GM12878 (cell line): ENCODE measurements at regions not wholly inside any gene's neighbourhood (a gene's known extent, or its start where the extent isn't known, plus 50 kb on each side); places are given as distances from the start of the nearest gene placed in this dataset.

Source experiments
- ATAC-seq: fragments of 200-7000 bp; cut with Tn5 transposase; 3 replicates; pipeline ENCODE4 v1.9.1; 2020; ENCODE audit warnings: mild to moderate bottlenecking, moderate library complexity
- BruUV-seq: library from RNA; stranded (reverse); fragments of 400-500 nt; replicated peaks from 2 replicates; lab custom pipeline; 2021; lab: Mats Ljungman, UMichigan
- CTCF ChIA-PET: fragments of 300-600 bp; sonication (Branson Sonifier 250); formaldehyde crosslinking; extraction: SDS; loops from one replicate; lab custom pipeline; 2021; ENCODE audit warnings: inconsistent platforms; lab: Yijun Ruan, JAX
- POLR2A ChIA-PET: fragments of 350-600 bp; formaldehyde crosslinking; extraction: SDS; loops from one replicate; lab custom pipeline; 2021; ENCODE audit warnings: inconsistent platforms; lab: Charles Lee
- RAD21 ChIA-PET: fragments of 300-600 bp; sonication (Branson Sonifier 250); formaldehyde crosslinking; loops from one replicate; lab custom pipeline; 2023; ENCODE audit warnings: antibody characterized with exemption; ENCODE audit not compliant: unreplicated experiment; lab: Charles Lee
- SMC1A ChIA-PET: fragments of 300-600 bp; sonication (Branson Sonifier 250); formaldehyde crosslinking; loops from one replicate; lab custom pipeline; 2023; ENCODE audit not compliant: unreplicated experiment, uncharacterized antibody; lab: Charles Lee
- DNase-seq: peaks from one replicate; pipeline ENCODE4 v3.0.0-alpha.2; 2011; ENCODE audit warnings: low read depth, low spot score
- FAIRE-seq: peaks from 3 replicates; lab custom pipeline; 2011; peaks lifted over from hg19 to GRCh38; lab: Jason Lieb, UNC
- H2AFZ ChIP-seq: 2 replicates; pipeline ENCODE4 v1.6.0; 2011; ENCODE audit warnings: low read depth, low read length, control low read depth; ENCODE audit not compliant: control insufficient read depth
- H3K27ac ChIP-seq: 2 replicates; pipeline ENCODE4 v1.5.1; 2011; ENCODE audit warnings: control low read depth; ENCODE audit not compliant: control insufficient read depth, insufficient read depth
- H3K27me3 ChIP-seq, 2 experiments: replicated peaks in 1 of 2; 2 replicates each; pipeline versions ENCODE4 v1.6.0 to v1.6.1; 2011; ENCODE audit warnings: low read length in 1 of 2; ENCODE audit not compliant: control insufficient read depth in 2 of 2, insufficient read depth in 2 of 2
- H3K36me3 ChIP-seq, 2 experiments: 2 replicates each; pipeline ENCODE4 v1.5.1; 2011; ENCODE audit warnings: low read length in 1 of 2; ENCODE audit not compliant: control insufficient read depth in 2 of 2, insufficient read depth in 2 of 2
- H3K4me1 ChIP-seq: 2 replicates; pipeline ENCODE4 v1.6.1; 2011; ENCODE audit warnings: mild to moderate bottlenecking, low read length, moderate library complexity, mixed read lengths; ENCODE audit not compliant: control insufficient read depth, insufficient read depth
- H3K4me2 ChIP-seq: 2 replicates; pipeline ENCODE4 v1.6.0; 2011; ENCODE audit warnings: control low read depth; ENCODE audit not compliant: control insufficient read depth, insufficient read depth
- H3K4me3 ChIP-seq: fragments of 200-600 bp; sonication (generic); 2 replicates; pipeline ENCODE4 v1.5.1; 2016
- H3K79me2 ChIP-seq: 2 replicates; pipeline ENCODE4 v1.6.0; 2011; ENCODE audit warnings: low read length; ENCODE audit not compliant: control insufficient read depth, insufficient read depth
- H3K9ac ChIP-seq: 2 replicates; pipeline ENCODE4 v1.8.0; 2011; ENCODE audit warnings: low read length, control low read depth, mixed read lengths; ENCODE audit not compliant: control insufficient read depth, insufficient read depth
- H3K9me3 ChIP-seq: replicated peaks from 3 replicates; pipeline ENCODE4 v1.5.1; 2011; ENCODE audit warnings: mild to moderate bottlenecking, low read length; ENCODE audit not compliant: control insufficient read depth, insufficient read depth
- H4K20me1 ChIP-seq: 2 replicates; pipeline ENCODE4 v1.6.0; 2011; ENCODE audit not compliant: control insufficient read depth, insufficient read depth
- BACH1 ChIP-seq: fragments of 450-650 bp; IDR thresholded peaks from 2 replicates; pipeline ENCODE4 v1.6.1; 2017; ENCODE audit warnings: mild to moderate bottlenecking, borderline replicate concordance
- BMI1 ChIP-seq: fragments of 450-650 bp; IDR thresholded peaks from 2 replicates; pipeline ENCODE4 v1.6.1; 2016; ENCODE audit warnings: mild to moderate bottlenecking, moderate library complexity, borderline replicate concordance
- CUX1 ChIP-seq: IDR thresholded peaks from 2 replicates; pipeline ENCODE4 v1.6.1; 2012; ENCODE audit warnings: improper control_type of control experiment, low read depth, low read length; ENCODE audit not compliant: insufficient replicate concordance
- E2F8 ChIP-seq: fragments of 450-650 bp; IDR thresholded peaks from 2 replicates; pipeline ENCODE4 v1.6.1; 2018; ENCODE audit warnings: mild to moderate bottlenecking, low read depth, moderate library complexity; ENCODE audit not compliant: partially characterized antibody
- KLF5 ChIP-seq: fragments of 450-650 bp; IDR thresholded peaks from 2 replicates; pipeline ENCODE4 v1.6.1; 2014; ENCODE audit warnings: mild to moderate bottlenecking; ENCODE audit not compliant: partially characterized antibody
- MEF2B ChIP-seq: fragments of 450-650 bp; IDR thresholded peaks from 2 replicates; pipeline ENCODE4 v1.6.1; 2018; ENCODE audit warnings: mild to moderate bottlenecking, moderate library complexity; ENCODE audit not compliant: partially characterized antibody, poor library complexity, severe bottlenecking
- SPI1 ChIP-seq: IDR thresholded peaks from 2 replicates; pipeline ENCODE4 v1.6.1; 2011; ENCODE audit warnings: low read depth, mild to moderate bottlenecking, low read length, moderate library complexity, borderline replicate concordance; ENCODE audit not compliant: insufficient read depth
- SUPT20H ChIP-seq: IDR thresholded peaks from 2 replicates; pipeline ENCODE4 v1.6.1; 2011; ENCODE audit warnings: low read depth, mild to moderate bottlenecking, low read length, moderate library complexity, borderline replicate concordance; ENCODE audit not compliant: control insufficient read depth
- TCF3 ChIP-seq: IDR thresholded peaks from 2 replicates; pipeline ENCODE4 v1.6.1; 2012; ENCODE audit warnings: low read depth, mild to moderate bottlenecking, low read length, borderline replicate concordance; ENCODE audit not compliant: insufficient read depth
- USF2 ChIP-seq: IDR thresholded peaks from 2 replicates; pipeline ENCODE4 v1.6.1; 2011; ENCODE audit warnings: low read depth, low read length, improper control_type of control experiment, borderline replicate concordance
- ZNF207 ChIP-seq: fragments of 450-650 bp; IDR thresholded peaks from 2 replicates; pipeline ENCODE4 v1.6.1; 2014; ENCODE audit warnings: antibody characterized with exemption, mild to moderate bottlenecking, borderline replicate concordance
- WGBS: methylation state at CpG from one replicate; pipeline ENCODE4 v1.1.6; 2016; ENCODE audit warnings: low lambda C conversion rate; ENCODE audit not compliant: insufficient replicate concordance, insufficient coverage; ENCODE audit errors: missing lambda C conversion rate; 5-methylcytosine and 5-hydroxymethylcytosine counted together
- in situ Hi-C: fragments of 300-500 bp; cut with MboI; formaldehyde crosslinking; loops from 9 replicates; pipeline ENCODE4 v1.14.3; 2018; ENCODE audit warnings: mixed read lengths
- intact Hi-C: fragments of 100-400 bp; cut with micrococcal nuclease; formaldehyde crosslinking; loops from one replicate; pipeline ENCODE4 v1.14.2; 2022; ENCODE audit not compliant: unreplicated experiment

- TF ChIP-seq CUX1 (no peak), SPI1 (no peak), TCF3 (no peak)
Measured at GRCh38 chr9:106019039-106019680, 324.8 kb downstream of the TMEM38B start (continued).

GRCh38 chr9:106019702-106020101 lies 325.4 kb downstream of the TMEM38B start:
- in situ Hi-C loops = no loop called here
- H3K27ac ChIP-seq = no peak overlapping the region
- 23% methylated on average over 5 of the region's 5 CpGs for WGBS
- intact Hi-C loops = no loop called here
- no TSS peak for BruUV-seq
- ATAC-seq = no peak
- no peaks in the 10 kb centered on the region for H3K9me3 ChIP-seq
- H3K9ac ChIP-seq = no peak overlapping the region
- H3K36me3 ChIP-seq = no peaks in the 10 kb centered on the region
- H3K4me2 ChIP-seq = no peak overlapping the region
- H3K27me3 ChIP-seq = no peaks in the 10 kb centered on the region
- H4K20me1 ChIP-seq = no peaks in the 10 kb centered on the region
- FAIRE-seq = no peak
- no peak overlapping the region for H2AFZ ChIP-seq
- no peak for DNase-seq
- ChIA-PET RAD21 (no interaction called here), CTCF (interaction anchor here (1.0 kb wide), 1 partner anchor 15 kb away, joined by 3 read pairs; no protein-coding TSS in a partner anchor), POLR2A (no interaction called here), SMC1A (interaction anchor here (1.4 kb wide), 1 partner anchor 10 kb away, joined by 4 read pairs; no protein-coding TSS in a partner anchor)
- no peak overlapping the region for H3K4me3 ChIP-seq
- H3K79me2 ChIP-seq = no peaks in the 10 kb centered on the region
- no peaks in the 10 kb centered on the region for H3K4me1 ChIP-seq
- TF ChIP-seq MEF2B (no peak), SUPT20H (no peak), BACH1 (no peak), ZNF207 (no peak), USF2 (no peak), BMI1 (no peak), E2F8 (no peak), KLF5 (no peak)
